ENCODE measurements at regions not wholly inside any gene's neighbourhood (a gene's known extent, or its start where the extent isn't known, plus 50 kb on each side); places are given as distances from the start of the nearest gene placed in this dataset.
"Not testable (repeated sequence)": the region's sequence is repeated elsewhere in the genome, so short reads cannot be mapped to it uniquely, and the experiment has no call there.

DNA sequence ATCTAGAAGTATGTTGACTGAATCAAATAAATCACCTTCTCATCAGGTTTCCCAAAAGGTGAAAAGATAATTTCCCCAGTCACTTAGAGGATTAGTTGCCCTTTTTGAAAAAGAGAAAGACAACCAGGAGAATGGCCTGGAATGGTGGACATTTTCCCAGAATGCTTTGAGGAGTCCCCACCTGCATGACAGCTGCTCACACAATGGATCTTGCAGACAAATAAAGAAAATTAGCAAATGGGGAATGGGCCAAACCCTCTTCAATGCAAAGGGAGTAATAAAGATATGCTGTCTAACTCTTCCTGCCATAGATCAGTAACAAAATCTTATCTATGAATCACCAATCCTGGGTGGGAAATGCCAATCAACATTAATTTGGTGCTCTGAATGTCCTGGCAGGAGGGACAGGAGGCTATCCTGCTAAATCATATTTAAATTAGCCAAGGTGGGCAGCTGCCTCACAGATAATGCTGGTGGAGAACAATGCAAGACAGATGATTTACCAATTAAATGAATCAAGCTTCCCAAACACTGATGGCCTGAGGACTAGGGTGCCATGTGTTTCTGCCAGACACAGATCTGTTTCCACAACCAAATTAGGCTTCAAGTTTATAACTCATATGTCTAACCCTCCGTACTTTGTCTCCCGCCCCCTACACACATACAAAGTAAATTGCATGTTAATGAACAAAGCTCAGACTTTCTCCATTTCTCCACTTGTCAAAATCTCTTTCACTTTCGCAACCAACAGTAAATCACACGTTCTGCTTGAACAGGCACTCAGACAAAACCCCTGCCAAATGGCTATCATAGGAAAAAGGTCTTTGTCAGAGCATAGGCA is 488.0 kb upstream of the PLXNA2 start:
- no peak overlapping the region for H3K27ac ChIP-seq

DNA sequence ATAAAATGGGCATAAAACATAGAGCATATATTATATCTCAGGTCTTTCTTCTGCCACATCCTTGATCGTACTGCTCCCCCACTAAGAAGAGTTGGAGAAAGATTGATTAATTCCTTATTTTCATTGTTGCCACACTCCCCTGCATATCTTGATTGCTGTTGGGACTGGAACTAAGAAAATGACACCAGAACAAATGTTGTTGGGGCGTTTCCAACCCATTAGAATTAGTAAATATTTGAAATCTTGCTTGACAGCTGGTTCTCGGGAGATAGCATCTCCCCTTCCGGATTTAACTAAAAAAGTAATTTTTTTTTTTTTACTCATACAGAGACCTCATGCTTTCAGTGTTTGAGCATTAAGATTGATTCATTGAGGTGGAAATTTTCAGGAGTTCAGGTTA is 493.0 kb upstream of the PLXNA2 start:
- Histone ChIP-seq H3K27ac (no peak overlapping the region), H3K9me3 (no peaks in the 10 kb centered on the region), H3K27me3 (no peaks in the 10 kb centered on the region), H3K36me3 (no peaks in the 10 kb centered on the region), H3K4me3 (no peak overlapping the region), H3K4me1 (no peaks in the 10 kb centered on the region)
- no peak for DNase-seq (ENCODE audit: low spot score in 2 of 2)
- TF ChIP-seq, protein P1, sequence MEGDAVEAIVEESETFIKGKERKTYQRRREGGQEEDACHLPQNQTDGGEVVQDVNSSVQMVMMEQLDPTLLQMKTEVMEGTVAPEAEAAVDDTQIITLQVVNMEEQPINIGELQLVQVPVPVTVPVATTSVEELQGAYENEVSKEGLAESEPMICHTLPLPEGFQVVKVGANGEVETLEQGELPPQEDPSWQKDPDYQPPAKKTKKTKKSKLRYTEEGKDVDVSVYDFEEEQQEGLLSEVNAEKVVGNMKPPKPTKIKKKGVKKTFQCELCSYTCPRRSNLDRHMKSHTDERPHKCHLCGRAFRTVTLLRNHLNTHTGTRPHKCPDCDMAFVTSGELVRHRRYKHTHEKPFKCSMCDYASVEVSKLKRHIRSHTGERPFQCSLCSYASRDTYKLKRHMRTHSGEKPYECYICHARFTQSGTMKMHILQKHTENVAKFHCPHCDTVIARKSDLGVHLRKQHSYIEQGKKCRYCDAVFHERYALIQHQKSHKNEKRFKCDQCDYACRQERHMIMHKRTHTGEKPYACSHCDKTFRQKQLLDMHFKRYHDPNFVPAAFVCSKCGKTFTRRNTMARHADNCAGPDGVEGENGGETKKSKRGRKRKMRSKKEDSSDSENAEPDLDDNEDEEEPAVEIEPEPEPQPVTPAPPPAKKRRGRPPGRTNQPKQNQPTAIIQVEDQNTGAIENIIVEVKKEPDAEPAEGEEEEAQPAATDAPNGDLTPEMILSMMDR (IDR thresholded peaks at IDR 0.05) = no peak
- intact Hi-C loops (cut with DNase I) = no loop called here

More for the DNA sequence above, 488.0 kb upstream of the PLXNA2 start:
- Histone ChIP-seq H3K36me3 (no peaks in the 10 kb centered on the region), H3K4me3 (peak overlapping the region in 1 of 2 donors; percentile 25), H3K27me3 (no peaks in the 10 kb centered on the region), H3K4me1 (no peaks in the 10 kb centered on the region), H3K9me3 (no peaks in the 10 kb centered on the region)
- TF ChIP-seq, protein P1 (IDR thresholded peaks at IDR 0.05) = no peak
- DNase-seq (ENCODE audit: low spot score in 2 of 2) = no peak
- intact Hi-C loops (cut with DNase I) = no loop called here

DNA sequence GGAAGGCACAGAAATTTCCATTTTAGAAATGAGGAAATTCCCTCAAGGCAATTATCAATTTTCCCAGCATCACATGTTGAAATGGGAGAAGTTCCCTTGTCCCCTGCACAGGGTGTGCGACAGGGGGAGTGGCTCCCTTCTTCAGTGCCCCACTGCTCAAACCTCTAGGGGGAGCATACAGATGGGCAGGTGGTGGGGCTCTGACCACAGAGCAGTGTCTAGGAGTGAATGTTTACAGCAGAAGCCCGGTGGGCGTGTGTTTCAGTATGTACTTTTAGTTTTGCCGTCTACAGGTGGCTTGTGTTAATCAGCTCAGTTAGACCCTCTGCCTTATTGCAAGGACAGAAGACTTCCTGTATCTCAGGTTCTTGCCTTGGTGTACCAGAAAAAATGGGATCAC is 493.7 kb upstream of the PLXNA2 start:
- no peak overlapping the region for H3K4me3 ChIP-seq
- no peaks in the 10 kb centered on the region for H3K27me3 ChIP-seq
- no peak for DNase-seq (ENCODE audit: low spot score in 2 of 2)
- TF ChIP-seq, protein P1 (IDR thresholded peaks at IDR 0.05) = no peak
- no peak overlapping the region for H3K27ac ChIP-seq
- intact Hi-C loops (cut with DNase I) = no loop called here
- H3K9me3 ChIP-seq = no peaks in the 10 kb centered on the region
- no peaks in the 10 kb centered on the region for H3K36me3 ChIP-seq
- no peaks in the 10 kb centered on the region for H3K4me1 ChIP-seq

DNA sequence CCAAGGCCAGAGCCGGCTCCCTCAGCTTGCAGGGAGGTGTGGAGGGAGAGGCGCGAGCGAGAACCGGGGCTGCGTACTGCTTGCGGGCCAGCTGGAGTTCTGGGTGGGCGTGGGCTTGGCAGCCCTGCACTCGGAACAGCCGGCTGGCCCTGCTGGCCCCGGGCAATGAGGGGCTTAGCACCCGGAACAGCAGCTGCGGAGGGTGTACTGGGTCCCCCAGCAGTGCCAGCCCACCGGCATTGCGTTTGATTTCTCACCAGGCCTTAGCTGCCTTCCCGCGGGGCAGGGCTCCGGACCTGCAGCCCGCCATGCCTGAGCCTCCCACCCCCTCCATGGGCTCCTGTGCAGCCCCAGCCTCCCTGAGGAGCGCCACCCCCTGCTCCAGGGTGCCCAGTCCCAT is 495.5 kb upstream of the PLXNA2 start:
- H3K27me3 ChIP-seq; H3K4me1 ChIP-seq; H3K9me3 ChIP-seq; H3K27ac ChIP-seq; intact Hi-C loops (cut with DNase I); H3K36me3 ChIP-seq; DNase-seq (ENCODE audit: low spot score in 2 of 2); H3K4me3 ChIP-seq: not testable (repeated sequence)

DNA sequence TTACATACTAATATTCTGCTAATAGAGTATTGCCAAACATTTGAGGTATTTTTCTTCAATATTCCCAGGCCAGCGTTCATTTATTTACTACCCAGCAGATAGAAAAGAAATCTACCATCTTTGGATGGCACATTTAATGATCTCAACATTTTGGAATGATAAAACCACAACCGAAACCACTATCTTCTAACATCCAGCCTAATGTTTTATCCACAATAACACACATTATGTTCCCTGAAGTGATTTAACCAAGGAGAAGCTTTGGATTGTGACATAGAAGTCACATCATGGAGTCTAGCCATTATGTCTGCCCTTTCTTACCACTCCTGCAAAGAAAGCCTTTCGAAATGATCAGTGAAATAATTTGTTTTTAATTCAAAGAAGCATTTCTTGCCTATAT is 497.1 kb upstream of the PLXNA2 start:
- TF ChIP-seq, protein P1 (IDR thresholded peaks at IDR 0.05) = no peak
- H3K4me1 ChIP-seq = no peaks in the 10 kb centered on the region
- H3K27ac ChIP-seq = no peak overlapping the region
- H3K9me3 ChIP-seq = no peaks in the 10 kb centered on the region
- H3K36me3 ChIP-seq = no peaks in the 10 kb centered on the region
- DNase-seq (ENCODE audit: low spot score in 2 of 2) = no peak
- no peaks in the 10 kb centered on the region for H3K27me3 ChIP-seq
- no peak overlapping the region for H3K4me3 ChIP-seq
- intact Hi-C loops (cut with DNase I) = no loop called here

DNA sequence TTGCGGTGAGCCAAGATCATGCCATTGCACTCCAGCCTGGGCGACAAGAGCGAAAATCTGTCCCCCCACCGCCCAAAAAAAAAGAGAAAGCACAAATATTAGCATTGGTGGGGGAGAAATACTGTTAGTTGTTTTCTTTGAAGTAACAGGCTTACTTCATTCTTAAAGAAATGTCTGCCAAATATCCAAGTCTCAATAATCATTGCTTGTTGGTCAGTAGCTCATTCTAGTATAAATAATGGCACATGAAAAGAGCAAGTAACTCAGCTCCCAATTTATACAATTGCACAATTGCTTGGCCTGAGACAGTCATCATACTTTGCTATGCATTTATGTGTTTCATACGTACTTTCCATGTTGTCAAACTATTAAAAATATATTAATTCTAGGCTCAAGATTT is 499.2 kb upstream of the PLXNA2 start:
- intact Hi-C loops (cut with DNase I) = no loop called here
- TF ChIP-seq, protein P1 (IDR thresholded peaks at IDR 0.05) = no peak
- Histone ChIP-seq H3K27me3 (no peaks in the 10 kb centered on the region), H3K4me3 (no peak overlapping the region), H3K36me3 (no peaks in the 10 kb centered on the region), H3K4me1 (no peaks in the 10 kb centered on the region), H3K9me3 (no peaks in the 10 kb centered on the region), H3K27ac (no peak overlapping the region)
- no peak for DNase-seq (ENCODE audit: low spot score in 2 of 2)

All from ascending aorta (tissue), 2 donors.